Embryonic facial prominence (tissue), 1 donor: ENCODE measurements at regions not wholly inside any gene's neighbourhood (a gene's known extent, or its start where the extent isn't known, plus 50 kb on each side); places are given as distances from the start of the nearest gene placed in this dataset.
"Not testable (repeated sequence)": the region's sequence is repeated elsewhere in the genome, so short reads cannot be mapped to it uniquely, and the experiment has no call there.

Experiments
- DNase-seq: peaks from one replicate; pipeline ENCODE4 v3.0.0-alpha.2; 2016; ENCODE audit errors: extremely low spot score

DNA sequence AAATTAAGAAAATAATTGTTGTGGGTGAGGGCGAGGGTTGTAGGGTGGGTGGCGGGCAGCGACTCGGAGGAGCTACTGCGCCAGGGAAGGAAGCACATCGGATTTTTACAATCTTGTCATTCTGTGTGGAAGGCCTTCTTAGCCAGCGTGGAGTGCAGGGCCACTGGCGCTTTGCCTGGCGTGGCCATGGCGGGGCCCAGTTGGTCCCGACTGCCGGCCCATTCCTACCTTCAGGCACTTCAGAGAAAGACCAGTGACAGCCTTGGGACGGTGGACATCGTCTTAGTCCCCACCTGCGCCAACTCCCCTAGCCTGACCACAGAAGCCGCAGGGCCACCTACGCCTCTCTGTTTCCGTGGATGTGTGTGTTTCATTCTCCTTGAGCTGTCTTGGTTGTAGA is 136.9 kb upstream of the NEGR1 start:
- no peak for DNase-seq

DNA sequence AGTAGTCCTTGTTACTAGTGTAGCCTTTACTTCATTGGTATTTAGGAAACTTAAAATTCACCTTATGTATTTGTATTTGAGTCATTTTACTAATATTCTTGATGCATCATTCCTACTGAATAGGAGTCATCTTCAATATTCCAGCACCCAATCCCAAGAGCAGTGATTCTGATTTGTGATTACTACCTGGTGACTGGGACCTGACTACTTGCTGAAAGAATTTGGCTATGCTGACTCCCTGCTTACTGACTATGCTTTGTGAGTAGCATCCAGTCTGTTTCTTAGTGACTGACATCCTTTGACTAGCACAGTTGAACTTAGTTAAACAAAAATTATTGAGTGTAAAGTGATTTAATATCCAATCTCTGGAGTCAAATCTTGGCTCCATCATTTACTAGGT is 129.9 kb upstream of the NEGR1 start:
- DNase-seq, result no peak

DNA sequence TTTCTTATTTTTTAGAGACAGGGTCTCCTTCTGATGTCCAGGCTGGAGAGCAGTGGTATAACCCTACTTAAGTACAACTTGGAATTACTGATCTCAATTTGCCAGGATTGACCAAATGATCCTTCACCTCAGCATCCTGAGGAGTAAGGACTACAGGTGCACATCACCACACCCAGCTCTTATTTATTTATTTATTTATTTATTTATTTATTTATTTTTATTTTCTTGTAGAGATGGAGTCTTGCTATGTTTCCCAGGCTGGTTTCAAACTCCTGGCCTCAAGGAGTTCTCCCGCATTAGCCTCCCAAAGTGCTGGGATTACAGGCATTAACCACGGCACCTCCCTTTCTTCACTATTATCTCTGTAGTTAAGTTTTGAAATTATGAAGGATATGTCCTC is 117.5 kb upstream of the NEGR1 start:
- no peak for DNase-seq

DNA sequence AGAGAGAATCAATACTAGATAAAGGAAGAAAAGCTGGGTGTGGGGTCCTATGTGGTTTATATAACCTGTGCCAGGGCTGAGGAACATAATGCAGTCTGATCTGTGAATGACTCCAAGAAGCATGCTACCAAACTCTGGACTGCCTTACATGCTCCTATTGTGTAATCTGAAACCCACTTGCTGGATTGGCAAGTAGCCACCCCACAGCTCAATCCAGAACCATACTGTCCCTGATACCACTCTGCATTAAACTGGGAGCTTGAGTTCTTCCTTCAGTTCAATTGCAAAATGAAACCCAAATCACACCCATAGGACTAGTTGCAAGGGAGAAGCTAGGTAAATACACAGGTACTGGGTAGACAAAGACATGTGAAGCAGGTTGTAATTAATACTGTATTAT is 115.4 kb upstream of the NEGR1 start:
- no peak for DNase-seq

DNA sequence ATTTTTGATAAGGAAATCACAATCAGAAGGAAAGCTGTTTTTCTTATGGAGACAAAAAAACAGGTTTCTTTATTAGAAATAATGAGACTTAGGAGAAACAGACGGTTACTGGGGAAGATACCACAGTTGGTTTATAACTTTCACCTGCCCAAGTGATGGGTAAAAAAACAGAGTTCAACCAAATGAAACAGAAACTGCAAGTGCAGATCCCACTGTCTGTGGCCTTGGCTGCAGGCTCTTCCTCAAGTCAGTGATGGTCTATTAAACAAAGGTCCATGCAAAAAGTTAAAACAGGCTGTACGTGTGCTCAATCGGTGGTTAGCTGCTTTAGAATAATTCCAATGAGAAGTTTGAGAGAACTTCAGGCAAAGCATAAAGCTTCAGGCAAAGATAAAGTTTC is 112.1 kb upstream of the NEGR1 start:
- DNase-seq, result no peak

DNA sequence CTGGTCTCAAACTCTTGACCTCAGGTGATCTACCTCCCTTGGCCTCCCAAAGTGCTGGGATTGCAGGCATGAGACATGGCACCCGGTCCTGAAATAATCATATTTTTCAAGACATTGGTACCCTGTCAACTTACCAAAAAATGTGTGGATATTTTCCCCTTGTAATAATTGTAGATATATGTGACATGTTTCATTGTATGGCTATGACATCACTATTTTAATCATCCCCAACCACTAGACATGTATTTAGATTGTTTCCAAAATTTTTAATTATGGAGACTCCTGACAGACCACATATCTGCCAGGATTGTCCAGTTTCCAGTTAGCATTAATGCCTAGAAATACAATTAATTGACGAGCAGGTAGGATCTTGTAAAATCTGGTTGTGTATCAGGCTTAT is 96.7 kb upstream of the NEGR1 start:
- no peak for DNase-seq

DNA sequence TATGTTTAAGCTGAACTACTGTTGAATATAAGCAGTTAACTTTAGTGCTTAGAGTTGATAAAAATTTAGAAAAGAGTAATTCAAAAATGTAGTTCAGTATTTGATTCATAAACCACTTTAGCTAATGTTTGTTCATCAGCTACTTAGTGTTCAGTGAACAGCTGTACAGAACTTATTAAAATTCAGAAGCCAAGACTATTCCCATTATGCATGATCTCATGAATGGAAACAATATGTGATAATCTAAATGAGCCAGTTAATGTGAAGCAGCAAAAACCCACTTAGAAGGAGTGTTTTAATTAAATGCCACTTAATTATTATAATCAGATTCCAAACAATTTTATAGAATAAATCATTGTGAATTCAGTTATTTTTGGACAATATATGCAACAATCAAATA is 92.9 kb upstream of the NEGR1 start:
- DNase-seq, result no peak

DNA sequence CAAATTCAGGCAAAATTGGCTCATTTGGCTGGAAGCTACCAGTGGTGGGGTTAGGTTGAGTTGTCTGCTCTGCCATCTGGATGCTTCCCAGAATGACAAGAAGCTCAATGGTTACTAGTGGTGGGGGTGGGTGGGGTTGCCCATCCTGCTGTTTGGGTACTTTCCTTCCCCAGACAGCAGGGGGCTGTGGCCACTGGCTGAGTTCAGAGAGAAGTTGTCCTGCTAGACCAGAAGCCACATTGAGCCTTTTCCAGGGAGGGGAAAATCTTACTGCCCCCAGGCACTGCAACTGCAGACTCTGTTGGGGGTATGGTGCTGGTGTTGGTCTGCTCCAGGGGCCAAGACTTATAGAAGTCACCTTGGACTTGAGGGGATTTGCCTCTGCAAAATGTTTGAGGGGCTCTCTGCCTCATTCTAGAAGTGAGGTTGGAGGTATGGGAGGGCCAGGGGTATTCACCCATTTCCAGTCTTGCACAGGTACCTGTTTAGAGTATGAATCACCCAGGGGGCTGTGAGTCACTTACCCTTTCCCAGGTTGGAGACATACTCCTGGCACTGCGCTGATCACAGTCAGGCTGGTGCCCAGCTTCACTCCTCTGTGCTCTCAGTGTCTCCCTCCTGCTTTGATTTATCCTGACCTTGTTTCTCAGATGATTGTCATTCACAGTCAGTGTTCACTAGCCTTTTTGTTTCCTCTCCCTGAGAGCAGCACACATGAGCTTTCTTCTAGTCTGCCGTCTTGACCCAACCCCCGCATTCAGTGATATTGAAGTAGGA is 89.1 kb upstream of the NEGR1 start:
- no peak for DNase-seq

DNA sequence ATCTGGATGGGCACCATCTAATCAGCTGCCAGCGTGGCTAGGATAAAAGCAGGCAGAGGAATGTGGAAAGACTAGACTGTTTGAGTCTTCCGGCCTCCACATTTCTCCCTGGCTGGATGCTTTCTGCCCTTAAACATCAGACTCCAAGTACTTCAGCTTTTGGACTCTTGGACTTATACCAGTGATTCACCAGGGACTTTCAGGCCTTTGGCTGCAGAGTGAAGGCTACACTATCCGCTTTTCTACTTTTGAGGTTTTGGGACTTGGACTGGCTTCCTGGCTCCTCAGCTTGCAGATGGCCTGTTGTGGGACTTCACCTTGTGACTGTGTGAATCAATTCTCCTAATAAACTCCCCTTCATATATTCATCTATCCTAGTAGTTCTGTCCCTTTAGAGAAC is 88.5 kb upstream of the NEGR1 start:
- not testable (repeated sequence) for DNase-seq

DNA sequence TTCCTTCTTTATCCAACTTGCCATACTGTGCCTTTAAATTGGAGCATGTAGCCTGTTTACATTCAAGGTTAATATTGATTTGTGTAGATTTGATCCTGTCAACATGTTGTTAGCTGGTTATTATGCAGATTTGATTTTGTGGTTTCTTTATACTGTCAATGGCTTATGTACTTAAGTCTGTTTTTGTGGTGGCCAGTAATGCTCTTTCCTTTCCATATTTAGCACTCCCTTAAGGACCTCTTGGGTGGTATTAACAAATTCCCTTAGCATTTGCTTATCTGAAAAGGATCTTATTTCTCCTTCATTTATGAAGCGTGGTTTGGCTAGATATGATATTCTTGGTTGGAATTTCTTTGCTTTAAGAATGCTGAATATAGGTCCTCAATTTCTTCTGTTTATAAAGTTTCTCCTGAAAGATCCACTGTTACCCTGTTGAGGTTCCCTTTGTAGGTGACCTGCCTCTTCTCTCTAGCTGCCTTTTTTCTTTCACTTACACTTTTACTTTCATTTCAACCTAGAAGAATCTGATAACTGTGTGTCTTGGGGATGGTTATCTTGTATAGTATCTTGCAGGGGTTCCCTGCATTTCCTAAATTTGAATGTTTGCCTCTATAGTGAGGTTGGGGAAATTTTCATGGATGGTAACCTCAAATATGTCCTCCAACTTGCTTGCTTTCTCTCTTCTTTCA is 86.9 kb upstream of the NEGR1 start:
- no peak for DNase-seq

DNA sequence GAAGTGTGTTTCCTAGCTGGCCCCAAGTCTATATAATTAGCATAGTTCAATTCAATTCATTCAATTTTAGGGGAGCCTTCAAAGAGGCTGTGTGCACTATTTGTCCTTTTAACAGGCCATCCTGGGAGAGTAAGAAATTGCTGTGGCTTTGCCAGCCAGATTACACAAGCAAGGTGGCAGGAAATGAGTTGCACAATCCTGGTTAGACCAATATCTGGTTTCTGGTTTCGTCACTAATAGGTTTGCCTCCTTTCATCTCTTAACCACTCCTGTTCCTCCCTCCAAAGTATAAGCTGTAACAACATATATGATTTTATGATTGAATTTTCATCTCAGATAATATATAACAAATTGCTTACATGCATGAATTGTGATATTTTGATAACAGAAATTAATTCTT is 84.1 kb upstream of the NEGR1 start:
- DNase-seq, result no peak

DNA sequence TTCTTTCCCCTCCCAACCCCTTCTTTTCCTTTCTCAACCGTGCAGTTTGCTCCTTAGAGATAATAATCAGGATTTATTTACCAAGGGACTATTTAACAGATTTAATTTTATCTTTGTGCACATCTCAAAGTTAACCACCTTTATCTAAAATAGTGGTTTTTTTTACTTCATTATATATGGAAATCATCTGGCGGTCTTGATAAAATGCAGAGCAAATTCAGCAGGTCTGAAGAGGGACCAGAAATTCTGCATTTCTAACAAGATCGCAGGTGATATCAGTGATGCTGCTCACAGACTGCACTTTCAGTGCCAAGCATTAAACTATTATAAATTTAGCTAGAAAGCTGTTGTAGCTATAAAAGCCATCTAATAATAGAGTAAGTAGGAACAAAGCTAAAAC is 83.4 kb upstream of the NEGR1 start:
- DNase-seq, result no peak

DNA sequence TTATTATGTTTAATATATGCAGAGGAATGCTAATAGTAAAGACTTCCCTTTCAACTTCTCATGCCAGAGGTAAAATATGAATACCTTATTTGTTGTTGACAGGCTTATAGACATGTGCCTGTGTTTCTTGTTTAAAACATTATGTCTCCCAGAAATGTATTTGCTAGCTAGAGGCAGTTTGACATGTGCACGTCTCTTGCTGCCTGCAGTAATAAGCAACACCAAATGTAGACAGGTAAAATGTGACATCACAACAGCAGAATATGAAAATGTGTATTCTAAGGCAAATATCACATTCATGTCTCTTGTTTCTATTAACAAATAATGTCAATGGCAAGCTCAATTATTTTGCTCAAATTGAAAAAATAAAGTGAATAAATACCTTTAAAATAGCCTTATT is 80.2 kb upstream of the NEGR1 start:
- no peak for DNase-seq

DNA sequence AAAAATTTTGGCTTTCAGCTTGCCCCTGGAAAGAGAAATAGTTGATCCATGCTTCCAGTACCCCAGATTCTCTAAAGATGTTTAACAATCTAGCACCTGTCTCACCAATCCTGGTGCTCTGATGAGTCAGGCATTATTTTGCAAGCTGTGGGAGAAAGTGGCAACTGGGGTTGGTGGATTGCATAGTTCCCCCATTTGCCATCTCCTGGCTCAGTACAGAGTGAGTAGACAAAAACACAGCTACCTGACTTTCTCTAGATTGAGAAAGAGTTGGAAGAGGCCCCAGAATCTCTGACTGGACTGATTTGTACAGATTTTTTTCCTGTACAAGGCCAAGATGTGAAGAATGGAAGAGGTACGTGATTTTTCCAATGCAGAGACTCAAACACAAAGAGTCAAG is 75.1 kb upstream of the NEGR1 start:
- DNase-seq, result no peak

DNA sequence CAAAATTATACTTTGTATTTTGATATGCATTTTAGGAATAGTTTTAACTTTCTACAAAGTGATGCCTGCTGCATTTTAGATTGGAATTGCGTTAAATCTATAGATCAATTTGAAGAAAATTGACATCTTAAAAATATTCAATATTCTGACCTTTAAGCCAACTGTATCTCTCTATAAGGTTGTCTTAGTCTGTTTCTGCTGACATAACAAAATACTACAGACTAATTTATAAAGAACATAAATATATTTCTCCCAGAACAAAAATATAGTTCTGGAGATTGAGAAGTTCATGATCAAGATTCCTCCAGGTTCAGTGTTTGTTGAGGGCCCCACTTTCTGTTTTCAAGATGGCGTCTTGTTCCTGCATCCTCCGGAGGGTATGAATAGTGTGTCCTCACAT is 73.6 kb upstream of the NEGR1 start:
- DNase-seq, result no peak

DNA sequence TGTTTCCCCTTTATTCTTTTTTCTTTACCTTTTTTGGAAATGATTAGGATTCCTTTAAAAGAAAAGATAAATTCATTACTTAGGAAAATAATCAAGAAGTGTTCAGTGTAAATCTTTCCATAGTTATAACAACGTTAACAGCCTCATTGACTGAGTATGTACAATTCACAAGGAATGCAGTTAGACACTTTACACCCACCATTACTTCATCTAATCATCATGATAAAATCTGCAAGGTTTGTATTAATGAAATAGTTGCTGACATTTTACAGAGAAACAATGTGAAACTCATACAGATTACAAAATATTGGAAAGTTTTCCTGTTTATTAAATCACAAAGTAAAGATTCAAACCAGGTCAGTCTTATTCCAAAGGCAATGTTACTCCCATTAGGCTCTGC is 59.3 kb upstream of the NEGR1 start:
- DNase-seq, result no peak

DNA sequence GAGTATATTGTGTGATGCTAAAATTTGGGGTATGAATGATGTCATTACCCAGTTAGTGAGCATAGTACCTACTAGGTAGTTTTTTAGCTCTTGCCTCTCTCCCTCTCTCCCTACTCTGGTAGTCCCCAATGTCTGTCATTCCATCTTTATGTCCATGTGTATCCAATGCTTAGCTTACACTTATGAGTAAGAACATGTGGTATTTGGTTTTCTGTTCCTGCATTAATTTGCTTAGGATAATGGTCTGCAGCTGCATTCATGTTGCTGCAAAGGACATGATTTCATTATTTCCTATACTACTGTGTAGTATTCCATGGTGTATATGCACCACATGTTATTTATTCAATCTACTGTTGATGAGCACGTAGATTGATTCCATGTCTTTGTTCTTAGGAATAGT is 54.4 kb upstream of the NEGR1 start:
- no peak for DNase-seq
